Hepatocyte (in vitro differentiated cells): ENCODE measurements at regions not wholly inside any gene's neighbourhood (a gene's known extent, or its start where the extent isn't known, plus 50 kb on each side); places are given as distances from the start of the nearest gene placed in this dataset.

Experiments
- CTCF ChIP-seq: fragments of 200-600 bp; sonication (generic); IDR thresholded peaks from 2 replicates; pipeline ENCODE4 v1.5.1; 2016; ENCODE audit warnings: antibody characterized with exemption, mild to moderate bottlenecking; ENCODE audit not compliant: poor library complexity
- EZH2 ChIP-seq: fragments of 200-600 bp; sonication (generic); IDR thresholded peaks from 2 replicates; pipeline ENCODE4 v1.6.1; 2016; ENCODE audit warnings: antibody characterized with exemption, mild to moderate bottlenecking, borderline replicate concordance

- no peak for TF ChIP-seq CTCF
- TF ChIP-seq EZH2, result no peak
Measured at GRCh38 chr7:159296093-159296681, 151.5 kb upstream of the VIPR2 start.
